ENCODE measurements at regions not wholly inside any gene's neighbourhood (a gene's known extent, or its start where the extent isn't known, plus 50 kb on each side); places are given as distances from the start of the nearest gene placed in this dataset.
"Not testable (repeated sequence)": the region's sequence is repeated elsewhere in the genome, so short reads cannot be mapped to it uniquely, and the experiment has no call there.

GRCh38 chr2:215799194-215799593 lies 214.2 kb downstream of the MREG start:
- no peak for DNase-seq (ENCODE audit: low read depth in 4 of 4, low spot score in 3 of 4)

GRCh38 chr2:215797676-215798075 lies 215.7 kb downstream of the MREG start:
- DNase-seq (ENCODE audit: low read depth in 4 of 4, low spot score in 3 of 4), result no peak

GRCh38 chr2:215796140-215796855 lies 217.1 kb downstream of the MREG start:
- no peak for DNase-seq (ENCODE audit: low read depth in 4 of 4, low spot score in 3 of 4)

GRCh38 chr2:215794829-215795546 lies 218.4 kb downstream of the MREG start:
- no peak for DNase-seq (ENCODE audit: low read depth in 4 of 4, low spot score in 3 of 4)

- DNase-seq (ENCODE audit: low read depth in 4 of 4, low spot score in 3 of 4), result no peak
These were observed 219.4 kb downstream of the MREG start for GRCh38 chr2:215793747-215794595.

GRCh38 chr2:215791481-215791937 lies 221.8 kb downstream of the MREG start:
- no peak for DNase-seq (ENCODE audit: low read depth in 4 of 4, low spot score in 3 of 4)

- no peak for DNase-seq (ENCODE audit: low read depth in 4 of 4, low spot score in 3 of 4)
These were observed 222.6 kb downstream of the MREG start for GRCh38 chr2:215790523-215791421.

GRCh38 chr2:215787565-215788178 lies 225.7 kb downstream of the MREG start:
- no peak for DNase-seq (ENCODE audit: low read depth in 4 of 4, low spot score in 3 of 4)

- DNase-seq (ENCODE audit: low read depth in 4 of 4, low spot score in 3 of 4), result no peak
These were observed 226.3 kb downstream of the MREG start for GRCh38 chr2:215787025-215787424.

- DNase-seq (ENCODE audit: low read depth in 4 of 4, low spot score in 3 of 4), result peak in 2 of 4 donors; percentile 53 to 59
These were observed 229.0 kb downstream of the MREG start for GRCh38 chr2:215784371-215784783.

GRCh38 chr2:215783640-215784039 lies 229.7 kb downstream of the MREG start:
- DNase-seq (ENCODE audit: low read depth in 4 of 4, low spot score in 3 of 4), result not testable (repeated sequence)

GRCh38 chr2:215782965-215783364 lies 230.4 kb downstream of the MREG start:
- DNase-seq (ENCODE audit: low read depth in 4 of 4, low spot score in 3 of 4), result no peak

GRCh38 chr2:215782295-215782694 lies 231.1 kb downstream of the MREG start:
- DNase-seq (ENCODE audit: low read depth in 4 of 4, low spot score in 3 of 4), result no peak

GRCh38 chr2:215780907-215781685 lies 232.3 kb downstream of the MREG start:
- no peak for DNase-seq (ENCODE audit: low read depth in 4 of 4, low spot score in 3 of 4)

- no peak for DNase-seq (ENCODE audit: low read depth in 4 of 4, low spot score in 3 of 4)
These were observed 233.0 kb downstream of the MREG start for GRCh38 chr2:215780313-215780712.

- no peak for DNase-seq (ENCODE audit: low read depth in 4 of 4, low spot score in 3 of 4)
These were observed 233.4 kb downstream of the MREG start for GRCh38 chr2:215779912-215780311.

- no peak for DNase-seq (ENCODE audit: low read depth in 4 of 4, low spot score in 3 of 4)
These were observed 235.8 kb downstream of the MREG start for GRCh38 chr2:215777465-215778044.

- DNase-seq (ENCODE audit: low read depth in 4 of 4, low spot score in 3 of 4), result no peak
These were observed 238.2 kb downstream of the MREG start for GRCh38 chr2:215775106-215775505.

GRCh38 chr2:215773728-215774127 lies 239.6 kb downstream of the MREG start:
- DNase-seq (ENCODE audit: low read depth in 4 of 4, low spot score in 3 of 4), result no peak

Data from left renal pelvis (tissue), 4 donors.